Glomerular endothelial cell (primary cell): ENCODE measurements at regions not wholly inside any gene's neighbourhood (a gene's known extent, or its start where the extent isn't known, plus 50 kb on each side); places are given as distances from the start of the nearest gene placed in this dataset.

ENCODE experiments used
- DNase-seq: peaks from one replicate; pipeline ENCODE4 v3.0.0-alpha.2; 2011; ENCODE audit warnings: low read depth, low spot score; ENCODE audit errors: extremely low read depth

GRCh38 chr16:72240466-72240865 is 68.5 kb upstream of the PMFBP1 start:
- DNase-seq = no peak

GRCh38 chr16:72236866-72237265 is 64.9 kb upstream of the PMFBP1 start:
- DNase-seq = no peak

DNA sequence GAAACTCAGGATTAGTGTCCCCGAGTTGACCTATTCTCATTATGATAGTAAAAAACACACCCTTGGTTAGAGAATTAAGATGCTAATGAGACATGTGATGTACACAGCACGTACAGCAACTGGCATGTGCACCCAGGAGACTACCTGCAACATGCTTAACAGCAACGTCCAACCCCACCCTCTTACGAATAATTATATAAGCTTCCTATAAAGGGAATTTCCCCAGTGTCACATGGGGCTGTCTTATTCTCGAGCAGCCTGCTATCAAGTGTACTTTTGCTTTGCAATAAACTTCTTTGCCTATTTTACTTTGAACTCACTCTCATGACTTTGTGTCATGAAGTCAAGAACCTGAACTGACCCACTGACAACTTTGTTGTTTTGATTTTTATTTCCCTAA is 62.4 kb upstream of the PMFBP1 start:
- no peak for DNase-seq

DNA sequence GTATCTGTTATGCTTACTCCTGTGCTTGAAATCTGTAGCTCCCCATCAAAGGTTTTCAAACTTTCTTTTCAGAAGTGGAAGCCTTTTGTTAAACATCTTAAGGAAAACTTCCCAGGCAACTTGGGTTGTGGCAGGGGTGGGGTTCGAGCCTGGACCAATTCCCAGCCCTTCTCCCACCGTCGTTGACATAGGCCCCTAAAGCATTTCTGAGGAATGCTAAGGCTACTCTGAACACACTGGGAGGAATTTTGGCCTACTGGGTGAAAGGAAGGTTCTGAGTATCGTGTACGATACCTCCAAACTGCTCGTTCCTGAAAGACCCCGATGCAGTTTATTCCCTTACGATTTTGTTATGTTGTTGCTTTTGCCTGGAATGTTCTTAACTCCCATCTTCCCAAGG is 56.1 kb upstream of the PMFBP1 start:
- no peak for DNase-seq

GRCh38 chr16:72226136-72226535 is 54.2 kb upstream of the PMFBP1 start:
- DNase-seq = no peak

DNA sequence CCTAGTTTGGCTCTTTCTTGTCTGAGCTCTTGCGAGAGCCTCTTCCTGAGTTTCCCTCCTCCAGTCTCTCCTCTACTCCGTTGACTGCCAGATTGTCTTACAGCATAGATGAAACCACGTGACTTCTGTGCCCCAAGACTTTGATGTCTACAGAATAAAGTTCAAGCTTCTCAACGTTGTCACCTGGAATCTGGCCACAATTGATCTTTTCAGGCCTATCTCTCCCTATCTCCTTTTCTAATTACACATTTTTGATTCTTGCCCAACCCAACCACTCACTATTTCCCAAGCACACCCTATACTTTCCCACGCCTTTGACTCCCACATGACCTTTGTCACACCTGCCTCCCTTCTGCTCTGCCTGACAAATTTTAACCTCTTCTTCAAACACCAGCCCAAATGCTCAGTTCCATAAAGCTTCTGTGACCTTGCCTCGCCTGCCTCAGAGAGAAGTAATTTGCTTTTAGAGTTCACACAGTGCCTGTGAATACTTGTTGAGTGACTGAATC is 52.4 kb upstream of the PMFBP1 start:
- no peak for DNase-seq

DNA sequence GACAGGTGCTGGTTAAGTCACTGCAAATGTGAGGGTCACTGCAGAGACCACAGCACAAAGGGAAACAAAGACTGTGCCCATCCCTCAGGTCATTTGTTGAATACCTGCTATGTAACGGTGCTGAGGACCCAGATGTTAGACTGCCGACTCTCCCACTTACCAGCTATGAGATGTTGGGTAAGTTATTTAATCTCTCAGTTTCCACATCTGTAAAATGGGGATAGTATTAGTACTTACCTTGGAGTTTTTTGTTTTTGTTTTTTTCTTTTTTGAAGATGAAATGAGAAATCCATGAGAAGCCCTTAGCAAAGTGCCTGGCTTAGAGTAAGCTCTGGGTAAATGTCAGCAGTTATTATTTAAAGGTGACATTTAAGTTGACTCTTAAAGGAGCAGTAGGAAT is 50.5 kb upstream of the PMFBP1 start:
- no peak for DNase-seq
